Dermis blood vessel endothelial cell (primary cell): ENCODE measurements at regions not wholly inside any gene's neighbourhood (a gene's known extent, or its start where the extent isn't known, plus 50 kb on each side); places are given as distances from the start of the nearest gene placed in this dataset.
"Not testable (repeated sequence)": the region's sequence is repeated elsewhere in the genome, so short reads cannot be mapped to it uniquely, and the experiment has no call there.

Experiments used
- DNase-seq: peaks from one replicate; pipeline ENCODE4 v3.0.0; 2010

GRCh38 chr2:228956701-228957474, 314.2 kb downstream of the PID1 start:
- DNase-seq, result no peak

- no peak for DNase-seq
Measured at GRCh38 chr2:228949831-228950230, 321.3 kb downstream of the PID1 start.

GRCh38 chr2:228945710-228946109, 325.4 kb downstream of the PID1 start:
- no peak for DNase-seq

GRCh38 chr2:228942856-228943255, 328.2 kb downstream of the PID1 start:
- DNase-seq, result no peak

- DNase-seq, result no peak
Measured at GRCh38 chr2:228938629-228939028, 332.5 kb downstream of the PID1 start.

- no peak for DNase-seq
Measured at GRCh38 chr2:228927028-228928010, 343.8 kb downstream of the PID1 start.

GRCh38 chr2:228919808-228920207, 351.3 kb downstream of the PID1 start:
- no peak for DNase-seq

- no peak for DNase-seq
Measured at GRCh38 chr2:228917220-228917619, 353.9 kb downstream of the PID1 start.

- no peak for DNase-seq
Measured at GRCh38 chr2:228916416-228917090, 354.5 kb downstream of the PID1 start.

GRCh38 chr2:228913176-228913575, 357.9 kb downstream of the PID1 start:
- DNase-seq, result no peak

- DNase-seq, result not testable (repeated sequence)
Measured at GRCh38 chr2:228910872-228911271, 360.2 kb downstream of the PID1 start.

GRCh38 chr2:228902176-228902575, 368.9 kb downstream of the PID1 start:
- no peak for DNase-seq

GRCh38 chr2:228901531-228901930, 369.6 kb downstream of the PID1 start:
- DNase-seq, result no peak

GRCh38 chr2:228878138-228878537, 392.9 kb downstream of the PID1 start:
- no peak for DNase-seq

GRCh38 chr2:228876276-228876675, 394.8 kb downstream of the PID1 start:
- no peak for DNase-seq

GRCh38 chr2:228875152-228875900, 395.8 kb downstream of the PID1 start:
- no peak for DNase-seq

- no peak for DNase-seq
Measured at GRCh38 chr2:228871012-228871411, 400.1 kb downstream of the PID1 start.

GRCh38 chr2:228869636-228870264, 401.3 kb downstream of the PID1 start:
- DNase-seq, result no peak

- no peak for DNase-seq
Measured at GRCh38 chr2:228867406-228867805, 403.7 kb downstream of the PID1 start.

GRCh38 chr2:228866781-228867180, 404.3 kb downstream of the PID1 start:
- no peak for DNase-seq

GRCh38 chr2:228866044-228866443, 405.0 kb downstream of the PID1 start:
- DNase-seq, result no peak

- DNase-seq, result no peak
Measured at GRCh38 chr2:228864131-228864530, 407.0 kb downstream of the PID1 start.
